ENCODE measurements at regions not wholly inside any gene's neighbourhood (a gene's known extent, or its start where the extent isn't known, plus 50 kb on each side); places are given as distances from the start of the nearest gene placed in this dataset.

DNA sequence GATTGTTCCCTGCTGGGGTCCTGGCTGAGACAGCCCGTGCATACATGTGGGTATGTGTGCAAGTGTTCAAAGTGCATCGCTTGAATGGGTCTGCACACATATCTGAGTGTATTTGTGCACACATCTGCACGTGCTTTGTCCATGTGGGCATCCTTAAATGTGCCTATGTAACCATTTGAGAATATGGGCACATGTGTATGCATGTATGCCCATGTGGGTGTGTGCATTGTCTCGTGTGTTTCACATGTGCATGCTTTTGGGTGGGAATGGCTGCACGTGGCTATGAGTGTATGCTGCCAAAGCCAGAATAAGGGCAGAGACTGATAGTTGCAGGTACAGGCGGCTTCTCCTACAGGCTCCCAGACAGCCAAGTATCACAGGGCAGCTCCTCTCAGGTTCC is 107.3 kb downstream of the LHX2 start:
- WGBS (ENCODE audit: insufficient coverage): 79% methylated on average over 6 of the region's 6 CpGs
- H3K4me3 Mint-ChIP-seq: no peak overlapping the region

DNA sequence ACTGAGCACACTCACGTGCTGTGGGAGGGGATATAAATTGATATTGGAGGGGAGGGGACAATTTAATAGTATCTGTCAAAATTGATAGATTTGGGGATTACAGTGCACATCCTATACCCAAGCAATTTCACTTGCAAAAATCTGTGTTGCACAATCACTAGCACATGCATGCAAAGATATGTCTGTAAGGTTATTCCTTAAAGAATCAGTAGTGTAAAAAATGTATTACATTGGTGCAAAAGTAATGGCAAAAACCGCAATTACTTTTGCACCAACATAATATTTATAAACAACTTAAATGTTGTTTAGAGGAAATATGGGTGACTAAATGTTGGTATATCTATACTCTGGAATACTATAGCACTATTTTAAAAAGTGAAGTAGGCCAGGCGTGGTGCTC is 108.7 kb downstream of the LHX2 start:
- H3K4me3 Mint-ChIP-seq: no peak overlapping the region
- ATAC-seq (no peak), DNase-seq (no peak)
- H3K9me3 Mint-ChIP-seq: peaks cover 0 to 3% of the 10 kb centered on the region in 2 donors
- Histone ChIP-seq H3K4me3 (ENCODE audit: low read length) (no peak overlapping the region), H3K9me3 (ENCODE audit: control insufficient read depth, insufficient read depth, low read length) (no peaks in the 10 kb centered on the region), H3K27me3 (ENCODE audit: control insufficient read depth, insufficient read depth, low read length) (no peaks in the 10 kb centered on the region), H3K36me3 (ENCODE audit: control insufficient read depth, insufficient read depth, low read length) (no peaks in the 10 kb centered on the region), H3K27ac (ENCODE audit: low read length) (no peak overlapping the region), H3K4me1 (ENCODE audit: control insufficient read depth, insufficient read depth, low read length) (no peaks in the 10 kb centered on the region)
- intact Hi-C loops (cut with micrococcal nuclease): loop anchor here (10.0 kb wide), 1 partner anchor 135 kb away; the partner anchor contains the start of gene NEK6
- TF ChIP-seq, protein P1, sequence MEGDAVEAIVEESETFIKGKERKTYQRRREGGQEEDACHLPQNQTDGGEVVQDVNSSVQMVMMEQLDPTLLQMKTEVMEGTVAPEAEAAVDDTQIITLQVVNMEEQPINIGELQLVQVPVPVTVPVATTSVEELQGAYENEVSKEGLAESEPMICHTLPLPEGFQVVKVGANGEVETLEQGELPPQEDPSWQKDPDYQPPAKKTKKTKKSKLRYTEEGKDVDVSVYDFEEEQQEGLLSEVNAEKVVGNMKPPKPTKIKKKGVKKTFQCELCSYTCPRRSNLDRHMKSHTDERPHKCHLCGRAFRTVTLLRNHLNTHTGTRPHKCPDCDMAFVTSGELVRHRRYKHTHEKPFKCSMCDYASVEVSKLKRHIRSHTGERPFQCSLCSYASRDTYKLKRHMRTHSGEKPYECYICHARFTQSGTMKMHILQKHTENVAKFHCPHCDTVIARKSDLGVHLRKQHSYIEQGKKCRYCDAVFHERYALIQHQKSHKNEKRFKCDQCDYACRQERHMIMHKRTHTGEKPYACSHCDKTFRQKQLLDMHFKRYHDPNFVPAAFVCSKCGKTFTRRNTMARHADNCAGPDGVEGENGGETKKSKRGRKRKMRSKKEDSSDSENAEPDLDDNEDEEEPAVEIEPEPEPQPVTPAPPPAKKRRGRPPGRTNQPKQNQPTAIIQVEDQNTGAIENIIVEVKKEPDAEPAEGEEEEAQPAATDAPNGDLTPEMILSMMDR (IDR thresholded peaks at IDR 0.05): no peak
- H3K4me1 Mint-ChIP-seq: no peaks in the 10 kb centered on the region
- peaks cover 11 to 16% of the 10 kb centered on the region in 2 donors for H3K27me3 Mint-ChIP-seq (ENCODE audit: low read depth in 2 of 2)
- H3K36me3 Mint-ChIP-seq: no peaks in the 10 kb centered on the region
- H3K27ac Mint-ChIP-seq: no peak overlapping the region
- WGBS (ENCODE audit: insufficient coverage): 40% methylated on average over 1 of the region's 3 CpGs

More for the DNA sequence above, 107.3 kb downstream of the LHX2 start:
- Histone ChIP-seq H3K36me3 (ENCODE audit: control insufficient read depth, insufficient read depth, low read length) (no peaks in the 10 kb centered on the region), H3K27ac (ENCODE audit: low read length) (no peak overlapping the region), H3K4me3 (ENCODE audit: low read length) (no peak overlapping the region), H3K4me1 (ENCODE audit: control insufficient read depth, insufficient read depth, low read length) (no peaks in the 10 kb centered on the region), H3K27me3 (ENCODE audit: control insufficient read depth, insufficient read depth, low read length) (no peaks in the 10 kb centered on the region), H3K9me3 (ENCODE audit: control insufficient read depth, insufficient read depth, low read length) (no peaks in the 10 kb centered on the region)
- no peak for ATAC-seq
- Mint-ChIP-seq H3K4me1 (no peaks in the 10 kb centered on the region), H3K27ac (no peak overlapping the region), H3K27me3 (ENCODE audit: low read depth in 2 of 2) (peaks cover 11 to 18% of the 10 kb centered on the region in 2 donors), H3K9me3 (peaks cover 0 to 3% of the 10 kb centered on the region in 2 donors), H3K36me3 (no peaks in the 10 kb centered on the region)
- intact Hi-C loops (cut with micrococcal nuclease): no loop called here
- DNase-seq: no peak
- TF ChIP-seq, protein P1 (IDR thresholded peaks at IDR 0.05): no peak

DNA sequence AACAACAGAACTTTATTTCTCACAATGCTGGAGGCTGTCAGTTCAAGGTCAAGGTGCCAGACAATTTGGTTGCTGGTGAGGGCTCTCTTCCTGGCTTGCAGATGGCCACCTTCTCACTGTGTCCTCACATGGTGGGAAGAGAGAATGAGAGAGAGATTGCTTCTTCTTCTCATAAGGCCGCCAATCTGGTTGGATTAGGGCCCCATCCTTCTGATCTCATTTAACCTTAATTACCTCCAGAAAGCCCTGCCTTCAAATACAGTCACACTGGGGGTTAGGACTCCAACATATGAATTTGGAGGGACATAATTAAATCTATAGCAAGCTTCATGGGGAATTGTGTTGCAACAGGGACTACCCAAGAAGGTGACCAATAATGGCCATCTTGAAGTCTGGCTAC is 110.2 kb downstream of the LHX2 start:
- TF ChIP-seq, protein P1 (IDR thresholded peaks at IDR 0.05): no peak
- intact Hi-C loops (cut with micrococcal nuclease): loop anchor here (10.0 kb wide), 1 partner anchor 133 kb away; the partner anchor contains the start of gene NEK6
- H3K4me1 Mint-ChIP-seq: peaks cover 1% of the 10 kb centered on the region in 2 donors
- H3K36me3 ChIP-seq (ENCODE audit: control insufficient read depth, insufficient read depth, low read length): no peaks in the 10 kb centered on the region
- ATAC-seq: no peak
- no peak overlapping the region for H3K4me3 Mint-ChIP-seq
- no peaks in the 10 kb centered on the region for H3K27me3 ChIP-seq (ENCODE audit: control insufficient read depth, insufficient read depth, low read length)
- peaks cover 2% of the 10 kb centered on the region for H3K4me1 ChIP-seq (ENCODE audit: control insufficient read depth, insufficient read depth, low read length)
- no peak for DNase-seq
- no peak overlapping the region for H3K27ac Mint-ChIP-seq
- H3K9me3 ChIP-seq (ENCODE audit: control insufficient read depth, insufficient read depth, low read length): no peaks in the 10 kb centered on the region
- H3K4me3 ChIP-seq (ENCODE audit: low read length): no peak overlapping the region
- WGBS (ENCODE audit: insufficient coverage): no CpG with 5 or more reads among the region's 1 CpG
- no peak overlapping the region for H3K27ac ChIP-seq (ENCODE audit: low read length)
- no peaks in the 10 kb centered on the region for H3K36me3 Mint-ChIP-seq
- peaks cover 0 to 3% of the 10 kb centered on the region in 2 donors for H3K9me3 Mint-ChIP-seq
- peaks cover 6 to 11% of the 10 kb centered on the region in 2 donors for H3K27me3 Mint-ChIP-seq (ENCODE audit: low read depth in 2 of 2)

DNA sequence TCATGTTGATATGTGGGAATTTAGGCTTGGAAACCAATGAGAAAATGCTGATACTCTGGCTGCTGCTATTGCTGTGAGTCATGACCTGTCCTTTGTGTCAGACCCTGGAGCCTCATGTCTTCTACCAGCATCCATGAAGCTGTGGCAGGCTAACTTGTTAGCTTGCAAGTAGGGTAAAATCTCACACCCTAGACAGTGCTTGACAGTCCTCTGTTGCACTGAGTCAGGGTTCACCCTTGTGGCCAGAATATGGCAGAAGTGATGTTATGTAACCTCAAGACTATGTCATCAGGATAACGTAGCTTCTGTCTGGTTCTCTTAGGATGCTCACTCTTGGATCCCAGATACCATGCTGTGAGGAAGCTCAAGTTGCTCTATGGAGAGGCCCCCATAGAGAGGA is 110.8 kb downstream of the LHX2 start:
- ATAC-seq (peak in 1 of 3 donors; percentile 24), DNase-seq (no peak)
- H3K36me3 ChIP-seq (ENCODE audit: control insufficient read depth, insufficient read depth, low read length): no peaks in the 10 kb centered on the region
- H3K27ac Mint-ChIP-seq: no peak overlapping the region
- TF ChIP-seq, protein P1 (IDR thresholded peaks at IDR 0.05): no peak
- peaks cover 6 to 7% of the 10 kb centered on the region in 2 donors for H3K27me3 Mint-ChIP-seq (ENCODE audit: low read depth in 2 of 2)
- H3K27ac ChIP-seq (ENCODE audit: low read length): no peak overlapping the region
- no peaks in the 10 kb centered on the region for H3K27me3 ChIP-seq (ENCODE audit: control insufficient read depth, insufficient read depth, low read length)
- intact Hi-C loops (cut with micrococcal nuclease): loop anchor here (10.0 kb wide), 1 partner anchor 132 kb away; the partner anchor contains the start of gene NEK6
- peaks cover 8% of the 10 kb centered on the region for H3K4me1 ChIP-seq (ENCODE audit: control insufficient read depth, insufficient read depth, low read length)
- H3K36me3 Mint-ChIP-seq: no peaks in the 10 kb centered on the region
- H3K9me3 Mint-ChIP-seq: no peaks in the 10 kb centered on the region
- H3K4me3 ChIP-seq (ENCODE audit: low read length): no peak overlapping the region
- peaks cover 7% of the 10 kb centered on the region in 2 donors for H3K4me1 Mint-ChIP-seq
- no peaks in the 10 kb centered on the region for H3K9me3 ChIP-seq (ENCODE audit: control insufficient read depth, insufficient read depth, low read length)
- H3K4me3 Mint-ChIP-seq: no peak overlapping the region
- WGBS (ENCODE audit: insufficient coverage): 85% methylated on average over 1 of the region's 1 CpG
